NCI-H748 (cell line): ENCODE measurements at regions not wholly inside any gene's neighbourhood (a gene's known extent, or its start where the extent isn't known, plus 50 kb on each side); places are given as distances from the start of the nearest gene placed in this dataset.
"Not testable (repeated sequence)": the region's sequence is repeated elsewhere in the genome, so short reads cannot be mapped to it uniquely, and the experiment has no call there.

Experiments
- DNase-seq: peaks from one replicate; lab custom pipeline; 2025; ENCODE audit not compliant: unreplicated experiment; lab: John Stamatoyannopoulos, UW

DNA sequence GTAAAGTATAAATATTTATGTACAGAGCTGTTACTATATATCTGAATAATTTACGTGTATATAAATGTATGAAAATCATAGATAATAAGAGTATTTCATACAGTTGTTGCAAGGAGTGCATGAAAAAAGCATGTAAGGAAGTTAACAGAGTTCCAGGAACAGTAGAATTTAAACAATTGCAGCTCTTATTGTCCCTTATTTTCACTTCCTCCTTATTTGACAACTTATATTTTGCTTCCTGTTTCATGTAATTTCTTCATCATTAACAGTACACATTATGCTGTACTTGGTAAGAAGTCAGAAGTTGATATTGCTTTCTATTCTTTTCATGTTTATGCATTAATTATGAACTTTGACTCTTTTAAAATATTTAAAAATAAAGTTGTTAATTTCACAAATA is 681.5 kb downstream of the LRRIQ3 start:
- DNase-seq: no peak

DNA sequence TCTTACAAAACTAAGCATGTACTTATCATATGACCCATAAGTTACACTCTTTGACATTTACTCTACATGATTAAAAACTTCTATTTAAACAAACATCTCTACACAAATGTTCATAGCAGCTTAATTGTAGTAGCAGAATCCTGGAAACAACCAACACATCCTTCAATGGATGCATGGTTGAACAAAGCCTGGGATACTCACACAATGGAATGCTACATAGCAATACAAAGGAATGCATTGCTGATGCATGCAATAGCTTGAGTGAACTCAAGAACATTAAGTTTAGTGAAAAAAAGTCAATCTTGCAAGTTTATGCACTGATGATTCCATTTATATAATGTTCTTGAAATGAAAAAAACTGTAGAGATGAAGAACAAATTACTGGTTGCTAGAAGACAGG is 686.9 kb downstream of the LRRIQ3 start:
- DNase-seq: no peak

DNA sequence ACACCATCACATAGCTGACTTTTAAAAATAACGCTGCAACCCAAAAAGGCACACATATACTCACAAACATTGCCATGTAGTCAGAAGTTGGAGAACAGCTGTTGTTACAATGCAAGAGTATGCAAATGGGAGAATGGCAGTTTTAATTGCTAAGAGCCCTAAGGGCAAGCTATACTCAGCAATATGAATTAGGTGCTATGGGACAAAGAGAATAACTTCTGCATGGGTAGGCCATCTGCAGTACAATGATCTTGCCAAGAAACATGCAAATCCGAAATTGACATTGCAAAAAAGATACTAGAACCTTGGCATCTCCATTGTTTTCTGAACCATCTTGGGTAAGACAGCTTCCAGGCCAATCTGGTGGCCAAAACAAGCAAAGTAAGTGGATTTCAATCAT is 697.8 kb downstream of the LRRIQ3 start:
- DNase-seq: no peak

DNA sequence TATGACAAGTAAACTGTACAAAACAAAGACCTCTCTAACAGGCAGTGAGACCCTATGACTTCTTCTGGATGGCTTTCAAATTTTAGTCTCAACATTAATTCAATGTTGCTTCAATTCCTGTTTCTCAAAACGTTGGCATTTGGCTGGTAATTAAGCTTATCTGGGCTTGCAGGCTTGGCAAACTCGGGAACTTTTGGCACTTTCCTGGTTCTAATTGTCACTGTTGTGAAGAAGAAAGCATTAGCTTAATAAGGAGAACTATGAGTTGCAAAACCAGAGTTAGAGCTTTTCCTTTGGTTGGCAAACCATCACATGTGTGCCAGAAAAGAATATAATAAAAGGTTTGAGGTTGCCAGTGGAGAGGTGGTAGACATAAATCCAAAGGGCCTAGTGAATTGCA is 698.3 kb downstream of the LRRIQ3 start:
- DNase-seq: no peak

DNA sequence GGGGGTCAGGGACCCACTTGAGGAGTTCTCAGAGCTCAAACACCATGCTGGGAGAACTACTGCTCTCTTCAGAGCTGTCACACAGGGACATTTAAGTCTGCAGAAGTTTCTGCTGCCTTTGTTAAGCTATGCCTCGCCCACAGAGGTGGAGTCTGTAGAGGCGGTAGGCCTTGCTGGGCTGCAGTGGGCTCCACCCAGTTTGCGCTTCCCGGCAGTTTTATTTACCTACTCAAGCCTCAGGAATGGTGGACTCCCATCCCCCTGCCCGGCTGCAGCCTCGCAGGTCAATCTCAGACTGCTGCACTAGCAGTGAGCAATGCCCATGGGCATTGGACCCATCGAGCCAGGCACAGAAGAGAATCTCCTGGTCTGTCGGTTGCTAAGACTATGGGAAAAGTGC is 706.4 kb downstream of the LRRIQ3 start:
- DNase-seq: no peak

DNA sequence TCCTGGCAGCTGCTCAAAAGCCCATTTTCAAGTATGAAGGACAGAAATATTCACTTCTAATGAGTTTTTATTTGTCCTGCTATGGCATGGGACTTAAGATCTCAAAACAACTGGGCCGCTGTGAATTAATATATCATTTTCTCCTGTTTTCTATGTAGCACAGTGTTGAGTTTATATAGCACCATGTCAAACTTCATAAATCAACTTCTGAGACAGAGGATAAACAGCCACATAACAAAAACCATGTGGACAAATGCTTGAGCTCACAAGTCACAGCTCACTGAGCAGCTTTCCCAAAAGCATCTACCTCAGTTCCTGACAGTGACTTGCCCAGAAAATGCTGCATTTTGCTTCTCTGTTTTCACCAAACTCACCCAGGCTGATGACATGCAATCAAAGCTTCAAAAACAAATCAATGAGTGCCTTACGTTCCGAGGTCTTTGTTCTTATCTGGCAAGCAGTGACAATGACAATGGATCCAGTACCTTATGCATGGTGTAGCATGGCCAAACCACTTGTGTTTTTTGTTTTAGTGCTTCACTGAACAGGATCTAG is 722.6 kb downstream of the LRRIQ3 start:
- DNase-seq: no peak

DNA sequence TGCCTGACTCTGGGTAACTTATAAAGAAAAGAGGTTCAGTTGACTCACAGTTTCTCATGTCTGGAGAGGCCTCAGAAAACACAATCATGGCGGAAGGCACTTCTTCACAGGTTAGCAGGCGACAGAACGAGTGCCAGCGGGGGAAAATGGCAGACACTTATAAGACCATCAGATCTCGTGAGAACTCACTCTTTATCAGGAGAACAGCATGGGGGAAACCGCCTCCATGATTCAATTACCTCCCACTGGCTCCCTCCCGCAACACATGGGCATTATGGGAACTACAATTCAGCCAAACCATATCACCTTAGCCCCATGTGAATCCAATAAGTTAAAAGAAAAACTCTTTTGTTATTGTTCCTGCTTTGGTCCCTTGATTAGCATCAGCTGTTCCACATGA is 725.2 kb downstream of the LRRIQ3 start:
- no peak for DNase-seq

DNA sequence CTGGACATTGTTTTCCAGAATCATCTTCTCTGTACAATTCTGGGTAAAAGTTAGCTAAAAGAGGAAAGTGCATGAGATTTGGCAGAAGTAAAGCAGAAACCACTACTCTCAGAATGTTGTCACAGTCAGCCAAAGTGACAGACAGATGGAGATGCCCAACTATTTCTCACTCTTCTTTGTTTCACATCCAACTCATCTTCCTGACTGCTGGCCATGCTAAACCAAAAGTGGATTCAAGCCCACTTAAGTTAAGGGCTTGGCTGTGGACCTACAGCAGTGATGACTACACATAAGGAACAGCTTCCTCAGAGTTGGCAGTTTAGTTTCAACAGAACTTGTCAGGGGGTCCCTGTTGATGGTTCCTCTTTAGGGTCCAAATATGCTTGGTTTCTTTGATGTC is 730.2 kb downstream of the LRRIQ3 start:
- no peak for DNase-seq

DNA sequence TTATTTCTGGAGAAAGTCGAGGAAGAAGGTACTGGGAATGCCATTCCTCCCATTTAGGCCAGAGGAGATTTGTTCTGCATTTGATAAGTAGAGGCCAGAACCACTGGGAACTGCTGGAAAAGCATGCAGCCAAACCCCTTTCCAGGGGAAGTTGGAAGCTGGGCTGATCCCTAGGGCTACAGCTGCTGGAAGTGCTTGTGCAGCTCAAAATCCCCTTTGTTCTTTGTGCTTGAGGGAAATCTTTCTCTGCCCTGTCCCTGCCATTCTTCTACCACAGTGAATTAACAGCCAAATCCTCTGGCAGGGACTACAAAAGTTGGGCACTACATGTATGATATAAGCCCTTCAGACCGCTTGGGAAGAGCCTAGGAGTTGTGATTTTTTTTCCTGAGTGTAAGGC is 734.1 kb downstream of the LRRIQ3 start:
- no peak for DNase-seq

DNA sequence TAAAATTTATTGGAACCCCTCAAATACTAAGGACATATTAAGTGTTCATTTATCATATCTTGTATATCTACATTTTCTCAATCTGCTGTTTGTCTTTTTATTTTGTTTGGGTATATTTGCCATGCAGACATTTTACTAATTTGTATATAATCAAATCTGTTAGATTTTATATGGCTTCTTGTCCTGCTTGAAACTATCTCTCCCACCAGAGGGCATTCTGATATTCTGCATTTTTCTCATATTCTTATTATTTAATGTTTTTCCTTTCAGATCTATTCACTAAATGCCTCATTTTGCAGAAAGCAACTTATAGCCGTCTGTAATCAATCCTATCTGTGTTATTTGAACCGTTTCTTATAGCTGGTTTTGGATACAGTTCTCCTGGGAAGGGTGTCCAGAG is 745.5 kb downstream of the LRRIQ3 start:
- DNase-seq: no peak

DNA sequence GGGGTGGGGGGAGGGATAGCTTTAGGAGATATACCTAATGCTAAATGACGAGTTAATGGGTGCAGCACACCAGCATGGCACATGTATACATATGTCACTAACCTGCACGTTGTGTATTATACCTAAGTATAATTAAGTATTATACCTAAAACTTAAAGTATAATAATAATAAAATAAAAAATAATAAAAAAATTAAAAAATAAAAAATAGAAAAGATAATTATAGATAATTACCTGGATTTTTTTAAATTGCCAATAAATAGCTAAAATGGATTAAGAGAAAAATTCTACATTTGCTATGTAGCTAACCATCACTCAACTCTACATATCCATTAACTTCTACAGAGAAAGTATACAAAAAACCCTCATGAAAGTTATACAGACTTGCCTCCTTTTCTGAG is 747.3 kb downstream of the LRRIQ3 start:
- DNase-seq: not testable (repeated sequence)

DNA sequence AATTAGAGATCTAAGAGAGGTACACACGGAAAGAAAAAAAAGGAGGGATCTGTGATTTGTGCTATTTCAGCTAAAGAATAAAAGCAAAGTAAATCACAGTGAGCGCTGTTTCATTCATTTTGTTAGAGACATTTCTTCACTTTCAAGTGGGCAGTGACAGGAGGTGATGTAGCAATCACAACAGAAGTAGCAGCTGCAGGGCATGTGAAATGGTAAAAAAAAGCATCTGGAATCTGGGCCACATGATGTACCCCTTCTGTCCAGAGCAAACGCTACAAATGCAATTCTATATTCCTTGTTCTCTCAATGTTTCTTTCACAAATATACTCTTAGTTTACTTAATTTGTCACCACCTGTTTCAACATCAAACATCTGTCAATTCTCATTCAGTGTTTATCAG is 786.5 kb downstream of the LRRIQ3 start:
- peak; percentile 75 for DNase-seq

DNA sequence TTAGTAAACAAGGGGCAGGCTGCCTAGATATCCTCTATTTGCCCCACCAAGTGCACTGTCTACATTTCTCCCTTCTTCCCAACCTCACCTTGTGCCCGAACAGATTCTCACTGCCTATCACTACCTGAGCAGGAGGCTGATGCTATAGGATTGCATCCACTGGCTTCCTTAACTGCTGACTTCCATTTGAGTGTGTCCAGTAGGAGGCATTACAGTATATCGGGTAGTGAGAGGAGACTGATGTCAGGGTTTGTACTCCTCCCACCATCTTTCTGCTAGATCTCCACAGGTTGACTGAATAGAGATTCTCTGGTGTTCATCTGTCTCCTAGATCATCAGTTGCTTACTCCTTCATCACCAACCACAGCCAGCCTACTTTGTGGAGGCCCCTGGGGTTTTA is 796.3 kb downstream of the LRRIQ3 start:
- peak; percentile 17 for DNase-seq

DNA sequence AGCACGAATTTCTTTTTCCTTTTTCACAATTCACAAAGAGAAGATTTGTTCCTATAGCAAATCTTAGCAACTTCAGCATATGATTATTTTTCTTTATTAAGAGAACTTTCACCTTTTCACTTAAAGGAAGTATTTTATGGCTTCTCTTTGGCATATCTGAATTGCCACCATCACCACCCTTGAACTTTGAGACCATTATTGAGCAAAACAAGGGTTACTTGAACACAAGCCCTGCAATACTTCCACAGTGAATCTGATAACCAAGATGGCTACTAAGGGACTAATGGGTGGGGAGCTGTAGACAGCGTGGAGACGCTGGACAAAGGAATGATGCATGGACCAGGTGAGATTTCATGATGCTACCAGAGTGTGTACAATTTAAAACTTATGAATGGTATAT is 815.0 kb downstream of the LRRIQ3 start:
- DNase-seq: no peak

DNA sequence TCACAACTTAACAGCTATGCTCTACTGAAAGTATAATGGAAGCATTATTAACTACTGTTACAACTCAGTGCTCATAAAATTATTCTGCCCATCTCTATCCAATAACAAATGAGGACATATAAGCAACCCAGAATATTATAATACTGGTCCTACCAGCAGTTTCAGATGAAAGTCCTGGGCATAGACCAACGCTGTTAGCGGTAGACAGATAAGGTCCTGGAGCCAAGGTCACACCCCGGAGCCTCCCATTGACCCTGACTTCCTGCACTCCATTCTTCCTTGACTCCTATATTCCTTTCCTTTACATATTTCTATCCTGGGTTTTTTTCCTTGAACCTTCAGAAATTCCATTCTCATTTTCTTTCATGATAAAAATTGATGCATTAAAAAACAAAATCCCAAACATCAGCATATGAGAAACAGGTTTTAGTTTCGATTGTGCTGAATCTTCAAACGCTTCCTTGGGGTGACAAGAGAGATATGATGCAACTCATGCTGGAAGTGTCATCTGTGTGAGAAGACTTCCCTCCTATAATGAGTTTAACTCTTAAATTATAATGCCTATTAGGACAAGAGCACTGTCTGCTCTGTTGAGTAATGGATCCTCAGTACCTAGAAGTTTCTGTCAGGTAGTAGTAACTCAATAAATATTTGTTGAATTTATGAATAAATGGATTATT is 831.1 kb downstream of the LRRIQ3 start:
- no peak for DNase-seq

DNA sequence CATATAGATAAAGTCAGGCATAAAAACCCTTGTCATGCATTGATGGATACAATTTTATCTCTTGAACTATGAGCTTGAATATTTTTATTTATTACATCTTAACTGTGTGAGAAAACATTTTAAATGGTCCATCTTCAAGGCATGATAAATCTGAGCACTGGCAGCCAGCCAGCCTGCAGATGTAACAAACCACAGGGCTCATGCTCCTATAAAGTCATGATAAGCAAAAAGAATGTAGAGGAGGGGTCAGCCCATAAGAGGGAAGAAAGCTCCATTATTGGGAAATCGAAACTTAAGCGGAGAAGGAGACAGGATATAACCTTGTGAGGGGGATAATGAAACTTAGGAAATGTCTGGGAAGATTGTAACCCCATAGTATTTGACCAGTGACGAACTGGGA is 839.0 kb downstream of the LRRIQ3 start:
- peak; percentile 77 for DNase-seq

DNA sequence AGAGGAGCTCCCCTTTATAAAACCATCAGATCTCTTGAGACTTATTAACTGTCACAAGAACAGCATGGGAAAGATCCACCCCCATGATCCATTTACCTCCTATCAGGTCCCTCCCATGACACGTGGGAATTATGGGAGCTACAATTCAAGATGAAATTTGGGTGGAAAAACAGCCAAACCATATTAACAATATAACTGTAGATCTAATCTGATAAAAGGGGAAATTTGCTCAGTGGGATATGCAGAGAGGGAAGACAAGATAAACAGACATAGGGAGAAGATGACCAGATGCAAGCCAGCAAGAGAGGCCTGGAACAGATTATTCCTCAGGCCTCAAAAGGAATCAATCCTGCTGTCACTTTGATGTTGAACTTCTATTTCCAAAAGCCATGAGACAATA is 841.5 kb downstream of the LRRIQ3 start:
- no peak for DNase-seq

DNA sequence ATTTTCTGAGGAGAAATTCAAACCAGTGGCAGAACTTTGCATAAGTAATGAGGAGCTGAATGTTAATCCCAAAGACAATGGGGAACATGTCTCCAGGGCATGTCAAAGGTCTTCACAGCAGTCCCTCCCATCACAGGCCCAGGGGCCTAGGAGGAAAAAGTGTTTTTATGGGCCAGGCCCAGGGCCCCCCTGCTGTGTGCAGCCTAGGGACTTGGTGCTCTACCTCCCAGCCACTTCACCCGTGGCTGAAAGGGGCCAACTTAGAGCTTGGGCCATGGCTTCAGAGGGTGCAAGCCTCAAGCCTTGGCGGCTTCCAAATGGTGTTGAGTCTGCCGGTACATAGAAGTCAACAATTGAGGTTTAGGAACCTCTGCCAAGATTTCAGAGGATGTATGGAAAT is 854.0 kb downstream of the LRRIQ3 start:
- DNase-seq: no peak

DNA sequence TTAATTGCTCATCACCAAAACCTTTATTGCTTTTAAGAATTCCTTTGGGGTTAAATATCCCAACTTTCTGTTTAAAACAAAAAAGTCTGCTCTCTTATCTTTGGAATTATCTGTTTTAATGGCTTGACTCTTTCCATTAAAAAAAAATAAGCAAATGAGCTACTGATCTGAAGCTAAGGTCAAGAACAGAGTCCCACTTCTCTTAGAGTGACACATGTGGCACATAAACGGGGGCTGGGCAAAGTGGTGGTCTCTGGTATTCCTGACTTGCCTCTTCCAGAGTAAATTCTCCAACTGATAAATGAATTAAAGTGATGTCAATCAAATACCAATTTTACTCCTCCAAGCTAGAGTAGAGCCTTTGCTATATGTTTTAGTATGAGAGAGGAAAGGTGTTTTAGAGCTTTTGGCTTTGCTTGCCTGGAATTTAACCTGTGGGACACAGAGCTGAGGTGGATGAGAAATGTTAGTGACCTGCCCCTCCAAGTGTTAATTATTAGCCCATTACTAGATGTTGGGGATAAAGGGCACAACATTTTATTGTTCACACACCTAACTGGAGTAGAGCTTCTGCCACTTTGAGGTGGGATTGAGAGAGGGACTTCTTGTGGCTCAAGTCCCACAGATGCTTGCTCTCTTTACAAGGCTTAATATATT is 864.0 kb downstream of the LRRIQ3 start:
- DNase-seq: no peak

DNA sequence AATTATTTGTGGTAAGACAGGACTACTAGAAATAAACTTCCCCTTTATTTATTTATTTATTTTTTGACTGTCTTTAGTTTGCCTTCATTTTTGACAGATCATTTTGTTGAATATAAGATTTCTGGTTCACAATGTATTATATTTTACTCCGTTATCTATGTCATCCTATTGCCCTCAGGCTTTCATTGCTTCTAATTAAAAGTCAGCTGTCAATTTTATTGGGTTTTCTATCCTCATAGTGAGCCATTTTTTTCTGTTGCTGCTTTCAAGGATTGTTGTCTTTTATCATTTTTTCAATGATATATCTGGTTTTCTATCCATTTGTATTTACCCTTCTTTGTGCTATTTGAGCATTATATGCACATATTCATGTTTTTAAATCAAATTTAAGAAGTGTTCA is 866.2 kb downstream of the LRRIQ3 start:
- no peak for DNase-seq

DNA sequence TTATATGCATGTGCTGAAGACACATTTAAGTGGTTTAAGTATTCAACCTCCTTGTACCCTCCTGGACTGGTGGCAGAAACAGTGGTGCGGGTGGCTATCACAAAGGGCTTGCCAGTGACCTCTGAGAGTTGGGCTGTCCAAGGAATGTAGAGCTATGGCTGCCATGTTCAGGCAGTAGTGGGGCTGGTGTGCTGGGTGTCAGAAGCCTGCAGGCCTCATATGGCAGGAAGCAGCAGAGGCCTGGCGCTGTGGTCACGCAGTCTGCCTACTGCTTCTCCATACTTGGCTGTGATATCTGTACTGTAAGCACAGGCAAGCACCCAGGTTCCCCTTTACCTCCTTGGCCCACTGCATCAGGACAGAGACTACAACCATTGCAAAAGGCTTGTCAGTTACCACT is 870.0 kb downstream of the LRRIQ3 start:
- DNase-seq: no peak

DNA sequence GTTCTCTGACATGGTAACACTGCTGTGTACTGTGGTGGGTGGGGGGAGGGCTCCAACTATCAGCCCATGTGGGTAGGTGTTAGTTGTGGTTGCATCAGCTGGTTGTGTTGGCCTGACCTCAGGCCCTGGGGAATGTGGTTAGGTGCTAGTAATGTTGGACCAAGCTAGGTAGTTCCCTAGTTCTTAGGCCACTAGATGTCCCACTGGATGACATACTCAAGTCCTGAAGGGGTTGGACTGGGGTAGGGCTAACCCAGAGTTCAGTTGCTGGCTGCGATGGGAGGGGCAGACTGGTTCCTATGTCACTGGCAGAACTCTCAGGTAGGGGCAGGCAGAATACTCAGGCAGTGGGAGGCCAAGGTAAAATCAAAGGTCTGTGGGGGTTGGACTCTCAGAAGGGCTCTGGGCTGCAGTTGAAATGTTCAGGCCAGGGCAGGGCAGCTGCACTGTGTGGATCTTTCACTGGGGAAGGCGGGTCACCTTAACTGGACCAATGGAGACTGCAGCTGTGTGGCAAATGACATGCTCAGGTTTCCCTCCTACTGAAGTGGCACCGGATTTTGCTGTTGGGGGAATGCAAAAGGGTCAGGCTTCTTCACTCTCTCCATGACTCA is 870.7 kb downstream of the LRRIQ3 start:
- DNase-seq: no peak
